Ureter (tissue), 1 donor: ENCODE measurements at regions not wholly inside any gene's neighbourhood (a gene's known extent, or its start where the extent isn't known, plus 50 kb on each side); places are given as distances from the start of the nearest gene placed in this dataset.
"Not testable (repeated sequence)": the region's sequence is repeated elsewhere in the genome, so short reads cannot be mapped to it uniquely, and the experiment has no call there.

ENCODE experiments used
- DNase-seq: peaks from one replicate; pipeline ENCODE4 v3.0.0-alpha.2; 2020; ENCODE audit warnings: low spot score
- donor health status: DM: yes; HTN: yes; CAD: no.

GRCh38 chr14:101246894-101247841 lies 314.1 kb upstream of the DIO3 start:
- peak; percentile 37 for DNase-seq

- no peak for DNase-seq
Observed at GRCh38 chr14:101247842-101248725, 313.2 kb upstream of the DIO3 start.

DNA sequence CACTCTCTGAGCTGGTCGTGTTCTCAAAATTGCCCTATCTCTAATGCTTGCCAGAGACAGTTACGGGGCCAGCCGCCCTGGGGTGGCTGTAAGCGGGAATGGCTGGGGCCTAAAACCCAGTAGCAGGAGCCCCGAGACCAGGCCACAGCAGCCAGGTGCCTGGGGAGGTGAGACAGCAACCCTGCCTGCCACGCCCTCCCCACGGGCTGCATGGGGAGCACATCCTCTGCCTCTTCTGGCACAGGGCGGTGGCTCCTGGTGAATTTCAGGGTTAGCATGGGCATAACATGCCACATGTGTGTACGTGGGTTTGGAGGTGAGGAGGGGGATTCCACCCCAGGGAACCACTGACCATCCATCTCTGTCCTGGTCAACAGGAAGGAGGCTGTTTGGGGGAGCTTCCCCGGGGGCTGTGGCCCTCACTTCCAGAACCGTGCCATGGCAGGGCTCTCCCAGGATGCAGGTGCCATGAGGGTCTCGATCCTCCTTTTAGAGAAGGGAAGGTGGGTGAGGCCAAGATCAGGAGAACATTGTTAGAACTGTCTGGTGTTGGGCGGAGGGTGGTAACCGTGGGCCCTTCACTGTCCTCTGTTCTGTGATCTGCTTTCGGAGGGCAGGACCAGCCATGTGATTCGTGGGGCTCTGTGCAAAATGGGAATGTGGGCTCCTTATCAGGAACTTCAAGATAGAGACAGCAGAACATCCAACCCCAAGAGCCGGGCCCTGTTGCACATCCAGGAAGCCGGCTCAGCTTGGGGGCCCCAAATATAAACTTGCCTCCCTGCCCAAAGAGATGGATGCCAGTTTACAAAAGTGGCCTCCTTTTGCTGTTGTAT lies 312.2 kb upstream of the DIO3 start:
- DNase-seq = no peak

DNA sequence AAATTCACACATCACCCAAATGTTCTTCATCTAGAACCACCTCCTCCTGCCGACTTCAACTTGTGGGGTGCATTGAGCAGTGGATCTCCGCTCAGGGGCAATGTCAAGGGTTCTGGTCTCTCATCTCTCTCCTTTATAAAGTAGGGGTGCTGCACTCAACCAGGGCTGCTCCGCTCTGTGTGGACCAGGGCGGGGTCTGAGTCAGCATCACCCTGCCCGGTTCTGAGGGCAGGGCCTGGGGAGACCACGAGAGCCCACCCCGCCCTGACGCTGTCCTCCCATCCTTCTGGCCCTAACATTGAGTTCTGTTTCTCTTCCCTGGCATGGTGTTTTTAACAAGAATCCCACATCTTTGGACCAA lies 311.6 kb upstream of the DIO3 start:
- DNase-seq = no peak

- DNase-seq = peak; percentile 32
Observed at GRCh38 chr14:101250336-101250947, 310.9 kb upstream of the DIO3 start.

- no peak for DNase-seq
Observed at GRCh38 chr14:101250948-101251811, 310.1 kb upstream of the DIO3 start.

DNA sequence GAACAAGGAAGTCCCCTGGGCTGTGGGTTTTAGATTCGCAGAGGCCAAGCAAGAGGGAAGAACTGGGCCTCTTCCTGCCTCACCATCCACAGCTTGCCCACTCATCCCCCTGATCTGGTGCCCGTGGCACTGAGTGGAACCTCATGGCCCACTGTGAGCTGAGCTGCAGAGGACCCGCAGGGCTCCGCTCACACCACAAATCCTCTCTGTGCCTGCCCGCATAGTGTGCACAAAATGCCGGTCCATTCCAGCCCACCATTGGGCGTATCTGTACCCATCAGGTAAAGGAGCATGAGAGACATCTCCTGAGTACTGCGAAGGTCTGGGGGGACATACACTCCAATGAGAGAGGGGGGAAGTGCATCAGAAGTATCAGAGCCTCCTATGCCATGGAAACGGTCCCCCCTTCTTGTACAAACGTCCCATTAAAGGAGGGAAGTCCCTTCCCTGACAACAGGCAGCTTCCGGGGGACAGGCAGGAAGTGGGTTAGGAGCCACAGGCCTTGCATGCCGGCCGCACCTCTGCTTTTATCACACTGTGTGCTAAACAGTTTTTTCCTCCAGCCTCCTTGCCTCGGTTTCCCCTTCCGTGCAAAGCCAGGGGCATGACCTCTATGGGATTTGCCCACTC lies 309.4 kb upstream of the DIO3 start:
- no peak for DNase-seq

GRCh38 chr14:101252443-101253214 lies 308.7 kb upstream of the DIO3 start:
- peak; percentile 33 for DNase-seq

DNA sequence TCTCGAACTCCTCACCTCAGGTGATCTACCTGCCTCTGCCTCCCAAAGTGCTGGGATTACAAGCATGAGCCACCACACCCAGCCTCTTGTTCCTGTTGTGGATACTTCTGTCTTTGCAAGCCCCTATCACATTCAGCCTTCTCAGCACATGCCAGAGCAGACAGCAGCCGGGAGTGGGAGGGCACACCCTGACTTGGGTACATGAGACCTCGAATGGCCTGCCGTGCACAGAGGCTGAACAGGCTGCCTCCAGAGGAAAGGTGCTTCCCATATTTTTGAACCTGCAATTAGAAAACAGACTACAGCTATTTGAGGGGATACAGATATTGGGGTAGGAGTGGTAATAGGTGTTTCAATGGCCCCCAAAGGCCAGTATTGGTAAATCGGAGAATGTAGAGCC lies 307.3 kb upstream of the DIO3 start:
- no peak for DNase-seq

GRCh38 chr14:101254805-101255764 lies 306.2 kb upstream of the DIO3 start:
- DNase-seq = peak; percentile 35

DNA sequence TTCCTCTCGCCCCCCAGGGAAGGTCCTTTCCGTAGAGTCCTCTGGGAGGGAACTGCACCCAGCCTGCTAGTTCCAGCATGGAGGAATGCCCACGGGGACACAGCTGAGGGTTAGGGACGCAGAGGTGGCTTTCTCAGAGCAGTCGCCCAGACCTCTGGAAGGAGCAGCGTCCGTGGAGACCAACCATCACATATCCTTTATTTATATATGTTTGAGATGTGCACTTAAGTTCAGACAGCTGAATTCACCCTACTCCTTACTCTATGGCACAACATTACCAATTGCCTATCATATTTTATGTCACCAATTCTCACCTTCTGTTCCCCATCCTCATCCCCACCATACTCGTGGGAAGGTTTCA lies 305.6 kb upstream of the DIO3 start:
- DNase-seq = no peak

- DNase-seq = no peak
Observed at GRCh38 chr14:101256266-101256665, 305.0 kb upstream of the DIO3 start.

- DNase-seq = no peak
Observed at GRCh38 chr14:101257551-101257950, 303.7 kb upstream of the DIO3 start.

- no peak for DNase-seq
Observed at GRCh38 chr14:101259748-101260147, 301.5 kb upstream of the DIO3 start.

DNA sequence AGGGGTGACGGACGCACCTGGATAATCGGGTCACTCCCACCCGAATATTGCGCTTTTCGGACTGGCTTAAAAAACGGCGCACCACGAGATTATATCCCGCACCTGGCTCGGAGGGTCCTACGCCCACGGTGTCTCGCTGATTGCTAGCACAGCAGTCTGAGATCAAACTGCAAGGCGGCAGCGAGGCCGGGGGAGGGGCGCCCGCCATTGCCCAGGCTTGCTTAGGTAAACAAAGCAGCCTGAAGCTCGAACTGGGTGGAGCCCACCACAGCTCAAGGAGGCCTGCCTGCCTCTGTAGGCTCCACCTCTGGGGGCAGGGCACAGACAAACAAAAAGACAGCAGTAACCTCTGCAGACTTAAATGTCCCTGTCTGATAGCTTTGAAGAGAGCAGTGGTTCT lies 294.9 kb upstream of the DIO3 start:
- not testable (repeated sequence) for DNase-seq

DNA sequence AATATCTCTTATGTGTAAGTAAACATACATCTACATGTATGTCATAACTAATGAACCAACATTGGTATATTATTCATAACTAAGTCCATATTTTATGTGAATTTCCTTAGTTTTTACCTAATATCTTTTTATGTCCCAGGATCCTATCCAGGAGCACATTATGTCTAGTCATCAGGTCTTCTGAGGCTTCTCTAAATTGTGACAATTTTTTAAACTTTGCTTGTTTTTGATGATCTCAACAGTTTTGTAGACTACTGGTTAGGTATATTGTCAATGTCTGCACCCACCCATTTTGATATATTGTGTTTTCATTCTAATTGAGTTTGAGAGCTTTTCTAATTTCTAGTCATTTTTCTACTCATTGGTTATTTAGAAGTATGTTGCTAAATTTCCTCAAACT lies 288.2 kb upstream of the DIO3 start:
- DNase-seq = no peak

GRCh38 chr14:101276309-101277091 lies 284.8 kb upstream of the DIO3 start:
- no peak for DNase-seq
